HepG2 (cell line): ENCODE measurements at regions not wholly inside any gene's neighbourhood (a gene's known extent, or its start where the extent isn't known, plus 50 kb on each side); places are given as distances from the start of the nearest gene placed in this dataset.
A peak's percentile ranks its signal among the peaks of the same experiment; 100 is the strongest.

Experiments
- ARNT ChIP-seq: fragments of 450-650 bp; IDR thresholded peaks from 2 replicates; pipeline ENCODE4 v1.6.1; 2017
- ATF7-NPFF ChIP-seq: sonication (generic); formaldehyde crosslinking; IDR thresholded peaks from 2 replicates; pipeline ENCODE4 v1.8.1; 2023; ENCODE audit warnings: mild to moderate bottlenecking, low read depth, missing genetic modification reagents, moderate library complexity
- CENPBD1 ChIP-seq: sonication (generic); formaldehyde crosslinking; IDR thresholded peaks from 2 replicates; pipeline ENCODE4 v1.8.0; 2022; ENCODE audit warnings: missing genetic modification reagents, low read depth, mild to moderate bottlenecking, borderline replicate concordance
- DNMT1 ChIP-seq: sonication (generic); formaldehyde crosslinking; IDR thresholded peaks from 2 replicates; pipeline ENCODE4 v1.5.1; 2020; ENCODE audit warnings: mild to moderate bottlenecking, missing genetic modification reagents
- EHMT2 ChIP-seq: fragments of 200-600 bp; sonication (generic); IDR thresholded peaks from 2 replicates; pipeline ENCODE4 v1.7.0; 2017; ENCODE audit warnings: antibody characterized with exemption, low read depth, low read length, borderline replicate concordance
- FOSL2 ChIP-seq: sonication (generic); formaldehyde crosslinking; IDR thresholded peaks from 2 replicates; pipeline ENCODE4 v1.4.0; 2020; ENCODE audit warnings: missing genetic modification reagents
- FOXA3 ChIP-seq: IDR thresholded peaks from 2 replicates; pipeline ENCODE4 v1.6.1; 2016; ENCODE audit warnings: missing genetic modification reagents, missing compliant biosample characterization
- FOXC1 ChIP-seq: sonication (generic); formaldehyde crosslinking; IDR thresholded peaks from 2 replicates; pipeline ENCODE4 v1.8.0; 2022; ENCODE audit warnings: mild to moderate bottlenecking, missing genetic modification reagents, borderline replicate concordance
- FOXP4 ChIP-seq: sonication (generic); formaldehyde crosslinking; IDR thresholded peaks from 2 replicates; pipeline ENCODE4 v1.4.0; 2020; ENCODE audit warnings: missing genetic modification reagents
- GLI4 ChIP-seq: sonication (generic); formaldehyde crosslinking; IDR thresholded peaks from 2 replicates; pipeline ENCODE4 v1.5.1; 2020; ENCODE audit warnings: missing genetic modification reagents, mild to moderate bottlenecking, moderate library complexity, borderline replicate concordance
- KLF9 ChIP-seq: IDR thresholded peaks from 2 replicates; pipeline ENCODE4 v1.6.1; 2016; ENCODE audit warnings: low read depth
- MAFK ChIP-seq, 2 experiments: IDR thresholded peaks in 1 of 2; conservative IDR thresholded peaks in 1 of 2; 2 replicates each; pipeline ENCODE4 v1.6.1; 2011; ENCODE audit warnings: improper control_type of control experiment in 2 of 2, low read length in 2 of 2
- MEIS2 ChIP-seq: sonication (generic); formaldehyde crosslinking; IDR thresholded peaks from 2 replicates; pipeline ENCODE4 v1.9.0; 2021; ENCODE audit warnings: mild to moderate bottlenecking, missing genetic modification reagents
- NFKBIZ ChIP-seq: IDR thresholded peaks from 2 replicates; pipeline ENCODE4 v1.6.1; 2018; ENCODE audit warnings: missing genetic modification reagents, missing compliant biosample characterization
- NR1H2 ChIP-seq: sonication (generic); formaldehyde crosslinking; IDR thresholded peaks from 2 replicates; pipeline ENCODE4 v1.8.1; 2022; ENCODE audit warnings: low read depth, missing genetic modification reagents, borderline replicate concordance
- SP2 ChIP-seq: sonication (generic); formaldehyde crosslinking; IDR thresholded peaks from 2 replicates; pipeline ENCODE4 v1.5.1; 2020; ENCODE audit warnings: mild to moderate bottlenecking, missing genetic modification reagents
- TOE1 ChIP-seq: sonication (generic); formaldehyde crosslinking; IDR thresholded peaks from 2 replicates; pipeline ENCODE4 v1.4.0; 2020; ENCODE audit warnings: mild to moderate bottlenecking, missing genetic modification reagents
- ZNF180 ChIP-seq: sonication (generic); formaldehyde crosslinking; IDR thresholded peaks from 2 replicates; pipeline ENCODE4 v1.4.0; 2020; ENCODE audit warnings: low read depth, missing genetic modification reagents, borderline replicate concordance
- ZNF317 ChIP-seq: sonication (generic); formaldehyde crosslinking; IDR thresholded peaks from 2 replicates; pipeline ENCODE4 v1.5.0; 2020; ENCODE audit warnings: mild to moderate bottlenecking, missing genetic modification reagents
- ZNF713 ChIP-seq: sonication (generic); formaldehyde crosslinking; IDR thresholded peaks from 2 replicates; pipeline ENCODE4 v1.4.0; 2020; ENCODE audit warnings: mild to moderate bottlenecking, missing genetic modification reagents
- TF ChIP-seq, protein P1 (sequence below): sonication (generic); formaldehyde crosslinking; IDR thresholded peaks from 2 replicates; pipeline ENCODE4 v1.5.0; 2020; ENCODE audit warnings: mild to moderate bottlenecking, low read depth, missing genetic modification reagents, borderline replicate concordance
- TF ChIP-seq, protein P2 (sequence below): sonication (generic); formaldehyde crosslinking; IDR thresholded peaks from 2 replicates; pipeline ENCODE4 v1.4.0; 2020; ENCODE audit warnings: low read depth, mild to moderate bottlenecking, missing genetic modification reagents
- TF ChIP-seq, protein P3 (sequence below), 2 experiments: sonication (generic) in 1 of 2; formaldehyde crosslinking in 1 of 2; IDR thresholded peaks; 2 replicates each; pipeline versions ENCODE4 v1.4.0 to v1.6.1; 2018 to 2020; ENCODE audit warnings: missing genetic modification reagents in 2 of 2, borderline replicate concordance in 1 of 2, low read depth in 1 of 2, mild to moderate bottlenecking in 1 of 2, missing biosample characterization in 1 of 2

DNA sequence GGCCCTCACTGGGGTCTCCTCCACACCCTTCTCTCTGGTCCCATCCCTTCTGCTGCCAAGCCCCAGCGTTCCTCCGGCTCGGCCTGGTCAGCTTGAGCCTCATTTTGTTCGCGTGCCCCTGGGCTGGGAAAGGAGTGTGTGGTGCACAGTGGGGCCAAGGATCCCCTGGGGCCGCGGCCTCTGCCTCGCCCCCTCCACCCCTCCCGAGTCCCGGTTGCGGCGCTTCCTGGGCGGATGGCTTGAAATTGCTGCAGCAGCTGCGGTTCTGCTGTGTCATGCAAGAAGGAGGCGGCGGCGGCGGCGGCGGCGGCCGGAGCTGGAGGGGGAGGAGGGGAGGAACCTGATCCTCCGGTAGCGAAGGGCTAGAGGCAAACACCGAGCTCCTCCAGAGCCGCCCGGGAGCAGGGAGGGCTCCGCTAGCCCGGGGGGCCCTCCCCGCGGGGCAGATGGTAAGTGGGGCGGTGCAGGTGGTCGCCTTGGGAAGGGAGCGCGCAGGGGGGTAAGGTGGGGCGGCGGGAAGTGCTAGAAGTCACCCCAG is 217.8 kb upstream of the MKLN1 start (continued):
- no peak for TF ChIP-seq FOXC1 (CRISPR knock-in tag)
- TF ChIP-seq KLF9 (CRISPR knock-in tag): no peak
- TF ChIP-seq ZNF317 (CRISPR knock-in tag): no peak
- TF ChIP-seq GLI4 (CRISPR knock-in tag): no peak
- no peak for TF ChIP-seq EHMT2
- no peak for TF ChIP-seq SP2 (CRISPR knock-in tag)
- peak; percentile 44 to 81 for TF ChIP-seq MAFK (conservative IDR thresholded peaks at IDR 0.05 in 1 of 2, IDR thresholded peaks at IDR 0.05 in 1 of 2; ENCODE audit: low read length in 2 of 2)
- TF ChIP-seq, protein P1, sequence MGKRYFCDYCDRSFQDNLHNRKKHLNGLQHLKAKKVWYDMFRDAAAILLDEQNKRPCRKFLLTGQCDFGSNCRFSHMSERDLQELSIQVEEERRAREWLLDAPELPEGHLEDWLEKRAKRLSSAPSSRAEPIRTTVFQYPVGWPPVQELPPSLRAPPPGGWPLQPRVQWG (CRISPR knock-in tag): no peak
- no peak for TF ChIP-seq ZNF180 (CRISPR knock-in tag)
- TF ChIP-seq, protein P2, sequence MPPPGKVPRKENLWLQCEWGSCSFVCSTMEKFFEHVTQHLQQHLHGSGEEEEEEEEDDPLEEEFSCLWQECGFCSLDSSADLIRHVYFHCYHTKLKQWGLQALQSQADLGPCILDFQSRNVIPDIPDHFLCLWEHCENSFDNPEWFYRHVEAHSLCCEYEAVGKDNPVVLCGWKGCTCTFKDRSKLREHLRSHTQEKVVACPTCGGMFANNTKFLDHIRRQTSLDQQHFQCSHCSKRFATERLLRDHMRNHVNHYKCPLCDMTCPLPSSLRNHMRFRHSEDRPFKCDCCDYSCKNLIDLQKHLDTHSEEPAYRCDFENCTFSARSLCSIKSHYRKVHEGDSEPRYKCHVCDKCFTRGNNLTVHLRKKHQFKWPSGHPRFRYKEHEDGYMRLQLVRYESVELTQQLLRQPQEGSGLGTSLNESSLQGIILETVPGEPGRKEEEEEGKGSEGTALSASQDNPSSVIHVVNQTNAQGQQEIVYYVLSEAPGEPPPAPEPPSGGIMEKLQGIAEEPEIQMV: no peak
- TF ChIP-seq FOXA3 (CRISPR knock-in tag): 0 out of 2 replicates have a peak, but pooled peaks have one; percentile 8
- no peak for TF ChIP-seq FOXP4
- TF ChIP-seq NFKBIZ (CRISPR knock-in tag): no peak
- TF ChIP-seq FOSL2: peak; percentile 20; the same call in 1 of the 2 replicates
- TF ChIP-seq DNMT1 (CRISPR knock-in tag): no peak
- TF ChIP-seq ZNF713: no peak
- no peak for TF ChIP-seq CENPBD1 (CRISPR knock-in tag)
- TF ChIP-seq ARNT: no peak
- TF ChIP-seq TOE1: no peak
- TF ChIP-seq MEIS2 (CRISPR knock-in tag): peak; percentile 28; the same call in 1 of the 2 replicates
- TF ChIP-seq ATF7-NPFF: no peak
- no peak for TF ChIP-seq NR1H2 (CRISPR knock-in tag)
- TF ChIP-seq, protein P3, sequence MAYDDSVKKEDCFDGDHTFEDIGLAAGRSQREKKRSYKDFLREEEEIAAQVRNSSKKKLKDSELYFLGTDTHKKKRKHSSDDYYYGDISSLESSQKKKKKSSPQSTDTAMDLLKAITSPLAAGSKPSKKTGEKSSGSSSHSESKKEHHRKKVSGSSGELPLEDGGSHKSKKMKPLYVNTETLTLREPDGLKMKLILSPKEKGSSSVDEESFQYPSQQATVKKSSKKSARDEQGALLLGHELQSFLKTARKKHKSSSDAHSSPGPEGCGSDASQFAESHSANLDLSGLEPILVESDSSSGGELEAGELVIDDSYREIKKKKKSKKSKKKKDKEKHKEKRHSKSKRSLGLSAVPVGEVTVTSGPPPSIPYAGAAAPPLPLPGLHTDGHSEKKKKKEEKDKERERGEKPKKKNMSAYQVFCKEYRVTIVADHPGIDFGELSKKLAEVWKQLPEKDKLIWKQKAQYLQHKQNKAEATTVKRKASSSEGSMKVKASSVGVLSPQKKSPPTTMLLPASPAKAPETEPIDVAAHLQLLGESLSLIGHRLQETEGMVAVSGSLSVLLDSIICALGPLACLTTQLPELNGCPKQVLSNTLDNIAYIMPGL (CRISPR knock-in tag; IDR thresholded peaks at IDR 0.05; ENCODE audit: borderline replicate concordance in 1 of 2, low read depth in 1 of 2): peak; percentile 70 to 76
